T-helper 2 cell treated with Interferon-gamma antibody and Interleukin-4, amounts not matched to agents 100 ng/mL and 5 ng/mL, for 36 hours (primary cell): ENCODE measurements at regions not wholly inside any gene's neighbourhood (a gene's known extent, or its start where the extent isn't known, plus 50 kb on each side); places are given as distances from the start of the nearest gene placed in this dataset.

Experiments used
- intact Hi-C: fragments of 100-400 bp; cut with micrococcal nuclease; formaldehyde crosslinking; loops from one replicate; pipeline ENCODE4 v1.15.1; 2023

- intact Hi-C loops: no loop called here
Observed at GRCh38 chr22:27667121-27667843, 134.3 kb downstream of the MN1 start.

GRCh38 chr22:27668828-27669797 lies 132.4 kb downstream of the MN1 start:
- intact Hi-C loops: no loop called here

GRCh38 chr22:27669798-27670599 lies 131.6 kb downstream of the MN1 start:
- intact Hi-C loops: no loop called here

DNA sequence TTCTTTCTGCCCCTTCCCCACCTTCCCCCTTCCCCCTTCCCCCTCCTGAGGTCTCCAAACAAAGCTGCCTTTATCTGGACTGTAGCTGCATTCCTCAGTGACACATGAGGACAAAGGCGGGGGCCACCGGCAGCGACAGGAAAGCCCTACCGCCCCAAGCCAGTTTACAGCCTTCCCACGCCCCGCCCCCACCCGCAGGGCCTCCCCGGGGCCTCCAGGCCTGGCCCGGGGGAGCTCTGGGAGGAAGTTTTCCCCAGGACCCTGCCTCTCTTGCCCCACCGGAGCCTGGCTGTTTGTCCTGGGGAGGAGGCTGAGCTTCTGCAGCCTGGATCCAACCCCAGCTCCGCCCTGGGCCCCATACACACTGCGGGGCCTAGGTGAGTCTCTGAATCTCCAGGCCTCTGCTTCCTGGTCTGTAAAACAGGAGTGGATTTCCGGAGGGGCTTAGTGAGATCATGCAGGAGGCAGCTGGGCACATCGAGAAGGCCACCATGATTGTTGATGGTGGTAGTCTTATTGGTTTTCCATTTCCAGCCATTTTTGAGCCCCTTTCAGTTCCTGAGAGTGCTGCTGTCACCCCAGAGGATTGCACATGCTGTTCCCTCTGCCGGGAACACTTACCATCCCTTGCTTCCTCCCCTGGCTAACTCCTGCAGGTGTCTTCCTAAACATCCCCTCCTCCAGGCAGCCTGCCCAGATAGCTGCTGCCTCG lies 130.7 kb downstream of the MN1 start:
- intact Hi-C loops: no loop called here

DNA sequence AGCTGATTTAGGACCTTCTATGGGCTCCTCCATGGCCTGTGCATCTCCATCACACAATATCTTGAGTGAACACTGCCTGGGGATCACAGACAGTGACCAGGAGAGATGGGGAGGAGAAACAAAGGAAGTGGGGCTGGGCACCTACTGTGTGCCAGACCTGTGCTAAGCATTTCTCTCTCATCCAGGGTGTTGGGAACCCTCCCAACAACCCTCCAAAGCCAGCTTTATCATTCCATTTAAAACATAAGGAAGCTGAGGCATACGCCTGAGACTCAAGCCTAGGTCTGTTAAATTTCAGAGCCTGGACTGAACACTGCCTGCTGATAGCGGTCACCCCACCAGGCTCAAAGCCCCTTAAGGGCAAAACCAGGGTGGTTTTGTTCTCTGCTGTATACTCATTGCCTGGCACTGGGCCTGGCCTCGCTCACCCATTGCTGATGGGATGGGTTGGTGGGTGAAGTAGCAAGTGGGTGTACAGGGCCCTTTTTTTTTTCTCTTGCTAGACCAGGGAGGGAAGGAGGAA lies 130.1 kb downstream of the MN1 start:
- intact Hi-C loops: no loop called here

- intact Hi-C loops: no loop called here
Observed at GRCh38 chr22:27672721-27673418, 128.7 kb downstream of the MN1 start.

GRCh38 chr22:27673839-27674238 lies 127.7 kb downstream of the MN1 start:
- intact Hi-C loops: no loop called here

DNA sequence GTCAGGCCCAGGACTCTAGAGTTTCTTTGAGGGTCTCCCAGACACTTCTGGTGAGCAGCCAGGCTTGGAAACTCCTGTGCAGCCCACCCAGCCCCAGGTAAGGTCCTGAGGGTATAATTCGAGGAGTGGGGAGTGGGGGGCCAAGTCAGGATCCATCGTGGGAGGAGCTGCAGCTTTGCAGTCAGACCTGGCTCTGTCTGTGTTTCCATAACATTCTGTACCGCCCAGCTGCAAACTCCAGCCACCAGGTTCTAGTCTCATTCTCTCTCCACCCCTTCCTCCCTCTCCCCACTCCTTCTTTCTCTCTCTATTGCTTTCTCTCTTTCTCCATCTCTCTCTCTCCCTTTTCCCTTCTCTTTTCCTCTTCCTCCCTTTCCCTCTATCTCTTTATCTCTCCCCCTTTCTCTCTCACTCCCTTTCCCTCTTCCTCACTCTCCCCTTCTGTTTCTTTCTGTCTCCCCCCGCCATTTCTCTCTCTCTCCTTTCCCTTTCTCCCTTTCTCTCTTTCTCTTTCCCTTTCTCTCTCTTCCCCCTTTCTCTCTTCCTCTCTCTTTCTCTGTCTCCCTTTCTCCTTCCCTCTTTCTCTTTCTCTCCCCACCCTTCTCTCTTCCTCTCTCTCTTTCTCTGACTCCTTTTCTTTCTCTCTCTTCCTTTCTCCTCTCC lies 127.2 kb downstream of the MN1 start:
- intact Hi-C loops: no loop called here

DNA sequence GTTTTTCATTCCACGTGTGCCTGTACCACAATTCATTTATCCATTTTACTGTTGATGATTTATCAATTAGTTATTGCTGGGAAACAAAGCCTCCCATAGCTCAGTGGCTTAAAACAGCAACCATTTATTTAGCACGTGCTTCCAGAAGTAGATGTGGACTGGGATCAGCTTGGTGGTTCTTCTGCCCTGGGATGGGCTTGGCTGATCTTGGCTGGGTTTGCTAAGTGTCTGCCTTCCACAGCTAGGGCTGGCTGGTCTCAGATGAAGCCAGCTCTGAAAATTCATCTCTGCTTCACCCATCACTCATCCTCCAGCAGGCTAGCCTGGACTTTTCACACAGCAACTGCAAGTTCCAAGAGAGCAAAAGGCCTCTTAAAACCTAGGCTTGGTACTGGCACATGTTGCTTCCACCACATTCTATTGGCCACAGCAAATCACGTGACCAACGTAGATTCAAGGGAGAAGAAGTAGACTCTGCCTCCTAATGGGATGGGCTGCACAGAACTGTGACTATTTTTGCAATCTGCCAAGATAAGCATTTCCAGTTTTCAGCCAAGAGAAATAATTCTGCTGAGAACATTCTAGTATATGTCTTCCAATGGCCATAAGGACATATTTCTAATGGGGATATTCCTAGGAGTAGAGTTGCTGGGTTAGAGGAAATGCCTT lies 124.9 kb downstream of the MN1 start:
- intact Hi-C loops: no loop called here

- intact Hi-C loops: no loop called here
Observed at GRCh38 chr22:27677905-27678458, 123.6 kb downstream of the MN1 start.

GRCh38 chr22:27679176-27679575 lies 122.4 kb downstream of the MN1 start:
- intact Hi-C loops: no loop called here

- intact Hi-C loops: no loop called here
Observed at GRCh38 chr22:27679693-27680488, 121.7 kb downstream of the MN1 start.

- intact Hi-C loops: no loop called here
Observed at GRCh38 chr22:27680636-27681035, 120.9 kb downstream of the MN1 start.

GRCh38 chr22:27681037-27681436 lies 120.5 kb downstream of the MN1 start:
- intact Hi-C loops: no loop called here

DNA sequence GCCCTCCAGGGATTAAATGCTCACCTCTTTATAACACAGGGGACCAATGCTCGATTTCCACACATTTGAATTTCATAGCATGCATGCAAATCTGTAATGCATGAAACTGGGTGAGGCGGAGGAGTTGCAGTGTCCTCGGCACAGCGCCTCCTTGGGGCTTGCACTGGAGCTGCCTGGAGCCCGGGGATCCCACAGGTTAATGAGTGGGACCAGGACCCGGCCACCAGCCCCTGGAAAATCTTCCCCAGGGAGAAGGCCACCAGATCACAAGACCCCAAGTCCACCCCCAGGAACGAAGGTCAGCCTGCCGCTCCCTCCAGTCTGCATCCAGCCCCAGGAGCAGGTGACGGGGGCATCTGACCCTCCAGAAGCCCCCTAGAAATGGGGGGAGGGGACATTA lies 119.1 kb downstream of the MN1 start:
- intact Hi-C loops: no loop called here

- intact Hi-C loops: no loop called here
Observed at GRCh38 chr22:27684901-27685300, 116.7 kb downstream of the MN1 start.

DNA sequence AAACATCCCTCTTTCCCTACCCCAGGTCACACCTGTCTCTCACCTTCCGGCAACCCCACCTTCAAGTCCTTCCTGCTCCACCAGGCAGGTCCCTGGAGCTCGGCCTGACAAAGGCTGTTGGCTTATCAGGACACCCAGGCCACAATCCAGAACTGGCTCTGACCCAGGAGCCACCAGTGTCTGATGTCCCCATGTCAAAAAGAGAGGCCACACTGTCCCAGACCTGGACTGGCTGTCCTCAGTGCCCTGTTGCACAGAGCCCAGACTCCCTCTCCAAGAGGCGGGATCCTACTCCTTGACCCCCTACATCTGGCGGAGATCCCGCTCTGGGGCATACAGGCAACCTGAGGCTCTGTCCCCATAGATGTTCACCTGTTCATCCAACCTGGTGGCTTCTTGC lies 116.0 kb downstream of the MN1 start:
- intact Hi-C loops: no loop called here

DNA sequence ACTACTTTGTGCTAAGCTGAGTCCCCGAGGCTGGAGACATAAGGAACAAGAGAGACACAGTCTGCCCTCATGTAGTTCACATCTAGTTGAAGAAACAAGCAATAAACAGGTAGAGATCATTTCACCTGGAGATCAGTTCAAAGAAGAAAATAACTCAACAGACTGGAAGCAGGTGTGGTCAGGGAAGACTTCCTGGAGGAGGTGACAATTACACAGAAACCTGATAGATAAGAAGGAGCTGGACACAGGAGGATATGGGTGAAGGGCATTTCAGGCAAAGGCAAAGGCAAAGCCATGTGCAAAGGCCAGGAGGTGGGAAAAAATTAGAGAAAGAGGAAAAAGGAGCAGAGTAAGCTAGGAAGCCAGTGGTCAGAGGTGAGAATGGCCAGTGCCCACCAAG lies 115.6 kb downstream of the MN1 start:
- intact Hi-C loops: no loop called here
